ENCODE measurements at regions not wholly inside any gene's neighbourhood (a gene's known extent, or its start where the extent isn't known, plus 50 kb on each side); places are given as distances from the start of the nearest gene placed in this dataset.

GRCh38 chr5:6814816-6815215 is 101.6 kb downstream of the TENT4A start:
- no peak for TF ChIP-seq CTCF (IDR thresholded peaks at IDR 0.05)
- TF ChIP-seq POLR2A (IDR thresholded peaks at IDR 0.05): no peak
